ENCODE measurements at regions not wholly inside any gene's neighbourhood (a gene's known extent, or its start where the extent isn't known, plus 50 kb on each side); places are given as distances from the start of the nearest gene placed in this dataset.

DNA sequence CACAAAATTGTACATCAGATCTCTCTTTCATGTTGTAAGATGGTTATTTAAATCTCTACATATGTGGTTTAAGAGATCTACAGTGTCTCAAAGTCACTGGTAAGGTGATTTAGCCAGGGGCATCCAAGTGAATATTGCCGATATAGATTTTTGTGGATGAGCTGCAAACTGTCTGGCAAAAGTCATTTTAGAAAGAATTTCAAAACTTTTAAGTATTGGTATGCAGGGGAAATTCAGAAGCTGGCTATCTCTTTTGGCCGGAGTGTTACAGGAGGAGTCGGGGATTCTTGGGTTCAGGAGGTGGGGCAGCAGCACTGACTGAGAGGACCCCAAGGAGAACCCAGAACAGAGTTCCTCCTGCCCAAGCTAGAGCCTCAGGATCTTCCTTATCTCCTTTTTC, 69.9 kb downstream of the PTHLH start:
- no peak for TF ChIP-seq POLR2A (IDR thresholded peaks at IDR 0.05)
- no peak for TF ChIP-seq CTCF (IDR thresholded peaks at IDR 0.05)

Data from right lobe of liver (tissue), 4 donors.